ENCODE measurements at regions not wholly inside any gene's neighbourhood (a gene's known extent, or its start where the extent isn't known, plus 50 kb on each side); places are given as distances from the start of the nearest gene placed in this dataset.

- no peaks in the 10 kb centered on the region for H3K36me3 ChIP-seq (replicated peaks in 1 of 2; ENCODE audit: control insufficient read depth in 1 of 2, insufficient read depth in 2 of 2, low read length in 1 of 2)
- H3K9ac ChIP-seq: no peak overlapping the region
- no peaks in the 10 kb centered on the region for H4K20me1 ChIP-seq (ENCODE audit: insufficient read depth)
- H3K4me3 ChIP-seq (ENCODE audit: low read depth in 2 of 2, low read length in 1 of 2): no peak overlapping the region
- no peak overlapping the region for H2AFZ ChIP-seq (ENCODE audit: low read depth)
- no peak overlapping the region for H3K4me2 ChIP-seq
- H3K9me3 ChIP-seq: no peaks in the 10 kb centered on the region
- POLR2A ChIA-PET: no interaction called here
- H3K27me3 ChIP-seq (ENCODE audit: insufficient read depth): 0 out of 2 replicates have a peak, but pooled peaks cover 5% of the 10 kb centered on the region
- 4% methylated on average over 8 of the region's 13 CpGs for WGBS (ENCODE audit: low lambda C conversion rate)
- H3K9me2 ChIP-seq: no peaks in the 10 kb centered on the region
- TF ChIP-seq NFIC (IDR thresholded peaks at IDR 0.05; ENCODE audit: borderline replicate concordance) (no peak), RCOR1 (IDR thresholded peaks at IDR 0.05; ENCODE audit: low read length) (no peak), GATA2 (CRISPR knock-in tag; IDR thresholded peaks at IDR 0.05) (no peak), CHD2 (IDR thresholded peaks at IDR 0.05; ENCODE audit: low read length, partially characterized antibody) (no peak), USF2 (IDR thresholded peaks at IDR 0.05; ENCODE audit: borderline replicate concordance, low read depth, low read length) (no peak), JUND (IDR thresholded peaks at IDR 0.05) (no peak), POLR2AphosphoS5 (IDR thresholded peaks at IDR 0.05; ENCODE audit: low read depth, low read length) (no peak), IRF3 (IDR thresholded peaks at IDR 0.05; ENCODE audit: low read depth, low read length) (no peak), SIN3A (IDR thresholded peaks at IDR 0.05; ENCODE audit: borderline replicate concordance, low read depth, low read length) (no peak), MAX (IDR thresholded peaks at IDR 0.05; ENCODE audit: low read depth) (no peak), SMC3 (IDR thresholded peaks at IDR 0.05; ENCODE audit: low read depth, low read length) (no peak)
- no peak for DNase-seq
- H3K4me1 ChIP-seq (ENCODE audit: control insufficient read depth in 1 of 2, insufficient read depth in 2 of 2, low read depth in 1 of 2, low read length in 1 of 2): no peaks in the 10 kb centered on the region
- H3F3A ChIP-seq (replicated peaks; ENCODE audit: insufficient read depth): no peaks in the 10 kb centered on the region
- H3K79me2 ChIP-seq (ENCODE audit: insufficient read depth): no peaks in the 10 kb centered on the region
- CTCF ChIA-PET: interaction anchor here (1.4 to 1.6 kb wide), 2 partner anchors 14 to 955 kb away, joined by 8 to 9 read pairs; no protein-coding TSS in a partner anchor
- no peak overlapping the region for H3K27ac ChIP-seq (ENCODE audit: low read depth in 2 of 2, low read length in 1 of 2)
These were observed 168.2 kb downstream of the TEX29 start for GRCh38 chr13:111488486-111489132.

GRCh38 chr13:111489301-111489700 lies 168.9 kb downstream of the TEX29 start:
- no peaks in the 10 kb centered on the region for H3K9me2 ChIP-seq
- TF ChIP-seq FOXJ3 (CRISPR knock-in tag; IDR thresholded peaks at IDR 0.05) (no peak), CTCF (IDR thresholded peaks at IDR 0.05) (no peak), ELF1 (IDR thresholded peaks at IDR 0.05) (no peak), POLR2AphosphoS5 (IDR thresholded peaks at IDR 0.05; ENCODE audit: low read depth, low read length) (no peak), TEAD4 (IDR thresholded peaks at IDR 0.05; ENCODE audit: borderline replicate concordance, insufficient read depth) (no peak), EZH2phosphoT487 (IDR thresholded peaks at IDR 0.05; ENCODE audit: borderline replicate concordance, low read depth) (no peak), CHD2 (IDR thresholded peaks at IDR 0.05; ENCODE audit: low read length, partially characterized antibody) (no peak), ZBTB33 (IDR thresholded peaks at IDR 0.05; ENCODE audit: borderline replicate concordance, low read depth) (no peak), RXRA (IDR thresholded peaks at IDR 0.05; ENCODE audit: borderline replicate concordance, low read depth) (no peak), NRF1 (IDR thresholded peaks at IDR 0.05; ENCODE audit: low read depth, low read length) (no peak), IRF3 (IDR thresholded peaks at IDR 0.05; ENCODE audit: low read depth, low read length) (no peak), FOSL2 (IDR thresholded peaks at IDR 0.05; ENCODE audit: borderline replicate concordance, low read depth) (no peak)

More at GRCh38 chr13:111489301-111489700, 168.9 kb downstream of the TEX29 start:
- no peak overlapping the region for H3K9ac ChIP-seq
- H3K4me2 ChIP-seq: no peak overlapping the region
- no peaks in the 10 kb centered on the region for H3K36me3 ChIP-seq (replicated peaks in 1 of 2; ENCODE audit: control insufficient read depth in 1 of 2, insufficient read depth in 2 of 2, low read length in 1 of 2)
- POLR2A ChIA-PET: no interaction called here
- DNase-seq: no peak
- no peak overlapping the region for H2AFZ ChIP-seq (ENCODE audit: low read depth)
- no peak overlapping the region for H3K4me3 ChIP-seq (ENCODE audit: low read depth in 2 of 2, low read length in 1 of 2)
- 0% methylated on average over 4 of the region's 8 CpGs for WGBS (ENCODE audit: low lambda C conversion rate)
- no peaks in the 10 kb centered on the region for H3K9me3 ChIP-seq
- H4K20me1 ChIP-seq (ENCODE audit: insufficient read depth): no peaks in the 10 kb centered on the region
- CTCF ChIA-PET: interaction anchor here (1.0 kb wide), 1 partner anchor 15 kb away, joined by 3 read pairs; no protein-coding TSS in a partner anchor
- 0 out of 2 replicates have a peak, but pooled peaks cover 5% of the 10 kb centered on the region for H3K27me3 ChIP-seq (ENCODE audit: insufficient read depth)
- no peaks in the 10 kb centered on the region for H3F3A ChIP-seq (replicated peaks; ENCODE audit: insufficient read depth)
- H3K79me2 ChIP-seq (ENCODE audit: insufficient read depth): no peaks in the 10 kb centered on the region
- H3K27ac ChIP-seq (ENCODE audit: low read depth in 2 of 2, low read length in 1 of 2): no peak overlapping the region
- no peaks in the 10 kb centered on the region for H3K4me1 ChIP-seq (ENCODE audit: control insufficient read depth in 1 of 2, insufficient read depth in 2 of 2, low read depth in 1 of 2, low read length in 1 of 2)

All from SK-N-SH (cell line).